ENCODE measurements at regions not wholly inside any gene's neighbourhood (a gene's known extent, or its start where the extent isn't known, plus 50 kb on each side); places are given as distances from the start of the nearest gene placed in this dataset.

GRCh38 chr2:225270861-225271260 is 128.6 kb upstream of the NYAP2 start:
- H3K27me3 ChIP-seq (replicated peaks; ENCODE audit: control insufficient read depth, insufficient read depth, low read length): no peaks in the 10 kb centered on the region
- H3K9me3 ChIP-seq: no peaks in the 10 kb centered on the region
- no peaks in the 10 kb centered on the region for H3K36me3 ChIP-seq (ENCODE audit: control insufficient read depth, insufficient read depth, low read length)
- H3K9me3 Mint-ChIP-seq (ENCODE audit: unreplicated experiment): no peaks in the 10 kb centered on the region
- H3K4me1 ChIP-seq: no peaks in the 10 kb centered on the region
- TF ChIP-seq CTCF (IDR thresholded peaks at IDR 0.05; ENCODE audit: insufficient read depth in 1 of 2, low read depth in 1 of 2, low read length in 1 of 2, severe bottlenecking in 1 of 2, unreplicated experiment in 1 of 2): no peak
- no TSS peak for BruUV-seq (replicated peaks)
- no peaks in the 10 kb centered on the region for H3K36me3 Mint-ChIP-seq (ENCODE audit: insufficient read depth, unreplicated experiment)
- H3K4me3 ChIP-seq (ENCODE audit: low read depth, low read length): no peak overlapping the region
- no peak overlapping the region for H3K27ac Mint-ChIP-seq (ENCODE audit: unreplicated experiment)
- no peaks in the 10 kb centered on the region for H3K27me3 Mint-ChIP-seq (ENCODE audit: insufficient read depth, unreplicated experiment)
- H3K4me3 Mint-ChIP-seq (ENCODE audit: unreplicated experiment): no peak overlapping the region
- CTCF ChIA-PET: no interaction called here
- DNase-seq: no peak
- H3K4me1 Mint-ChIP-seq (ENCODE audit: low read depth, unreplicated experiment): no peaks in the 10 kb centered on the region
- POLR2A ChIA-PET: no interaction called here
- intact Hi-C loops (cut with micrococcal nuclease; ENCODE audit: unreplicated experiment): no loop called here

GRCh38 chr2:225270053-225270452 is 129.5 kb upstream of the NYAP2 start:
- H3K4me3 ChIP-seq (ENCODE audit: low read depth, low read length): no peak overlapping the region
- BruUV-seq (replicated peaks): no TSS peak
- no peaks in the 10 kb centered on the region for H3K27me3 ChIP-seq (replicated peaks; ENCODE audit: control insufficient read depth, insufficient read depth, low read length)
- no peaks in the 10 kb centered on the region for H3K4me1 Mint-ChIP-seq (ENCODE audit: low read depth, unreplicated experiment)
- ChIA-PET CTCF (no interaction called here), POLR2A (no interaction called here)
- TF ChIP-seq CTCF (IDR thresholded peaks at IDR 0.05; ENCODE audit: insufficient read depth in 1 of 2, low read depth in 1 of 2, low read length in 1 of 2, severe bottlenecking in 1 of 2, unreplicated experiment in 1 of 2): no peak
- no peak overlapping the region for H3K27ac Mint-ChIP-seq (ENCODE audit: unreplicated experiment)
- intact Hi-C loops (cut with micrococcal nuclease; ENCODE audit: unreplicated experiment): no loop called here
- H3K9me3 ChIP-seq: no peaks in the 10 kb centered on the region
- no peak for DNase-seq
- H3K36me3 Mint-ChIP-seq (ENCODE audit: insufficient read depth, unreplicated experiment): no peaks in the 10 kb centered on the region
- H3K9me3 Mint-ChIP-seq (ENCODE audit: unreplicated experiment): no peaks in the 10 kb centered on the region
- no peak overlapping the region for H3K4me3 Mint-ChIP-seq (ENCODE audit: unreplicated experiment)
- H3K36me3 ChIP-seq (ENCODE audit: control insufficient read depth, insufficient read depth, low read length): no peaks in the 10 kb centered on the region
- H3K27me3 Mint-ChIP-seq (ENCODE audit: insufficient read depth, unreplicated experiment): no peaks in the 10 kb centered on the region
- H3K4me1 ChIP-seq: no peaks in the 10 kb centered on the region

- POLR2A ChIA-PET: no interaction called here
- no peak for TF ChIP-seq CTCF (IDR thresholded peaks at IDR 0.05; ENCODE audit: insufficient read depth in 1 of 2, low read depth in 1 of 2, low read length in 1 of 2, severe bottlenecking in 1 of 2, unreplicated experiment in 1 of 2)
- no peaks in the 10 kb centered on the region for H3K9me3 ChIP-seq
- Mint-ChIP-seq H3K4me1 (ENCODE audit: low read depth, unreplicated experiment) (no peaks in the 10 kb centered on the region), H3K27me3 (ENCODE audit: insufficient read depth, unreplicated experiment) (no peaks in the 10 kb centered on the region), H3K9me3 (ENCODE audit: unreplicated experiment) (no peaks in the 10 kb centered on the region), H3K27ac (ENCODE audit: unreplicated experiment) (no peak overlapping the region), H3K4me3 (ENCODE audit: unreplicated experiment) (no peak overlapping the region), H3K36me3 (ENCODE audit: insufficient read depth, unreplicated experiment) (no peaks in the 10 kb centered on the region)
- no peak for DNase-seq
- no peaks in the 10 kb centered on the region for H3K27me3 ChIP-seq (replicated peaks; ENCODE audit: control insufficient read depth, insufficient read depth, low read length)
- intact Hi-C loops (cut with micrococcal nuclease; ENCODE audit: unreplicated experiment): no loop called here
- H3K36me3 ChIP-seq (ENCODE audit: control insufficient read depth, insufficient read depth, low read length): no peaks in the 10 kb centered on the region
- H3K4me3 ChIP-seq (ENCODE audit: low read depth, low read length): no peak overlapping the region
- BruUV-seq (replicated peaks): no TSS peak
- CTCF ChIA-PET: no interaction called here
- H3K4me1 ChIP-seq: no peaks in the 10 kb centered on the region
Observed at GRCh38 chr2:225254363-225254762, 145.1 kb upstream of the NYAP2 start.
